ENCODE measurements at regions not wholly inside any gene's neighbourhood (a gene's known extent, or its start where the extent isn't known, plus 50 kb on each side); places are given as distances from the start of the nearest gene placed in this dataset.
"Not testable (repeated sequence)": the region's sequence is repeated elsewhere in the genome, so short reads cannot be mapped to it uniquely, and the experiment has no call there.

- Histone ChIP-seq H2AFZ (ENCODE audit: low read length, unreplicated experiment) (no peak overlapping the region), H3K36me3 (ENCODE audit: insufficient read depth, low read length) (no peaks in the 10 kb centered on the region), H3K27me3 (ENCODE audit: insufficient read depth, low read length) (peaks cover 6% of the 10 kb centered on the region; the same call in 1 of the 2 replicates), H3K79me2 (ENCODE audit: control insufficient read depth, insufficient read depth, low read length, unreplicated experiment) (no peaks in the 10 kb centered on the region), H3K4me1 (ENCODE audit: control insufficient read depth, insufficient read depth, low read length, unreplicated experiment) (peaks cover 2% of the 10 kb centered on the region), H3K4me3 (ENCODE audit: low read depth, low read length) (no peak overlapping the region), H3K27ac (ENCODE audit: low read depth, low read length) (no peak overlapping the region)
Measured at GRCh38 chr1:88484881-88485280, 199.2 kb upstream of the PKN2 start.

- no peak overlapping the region for H3K27ac ChIP-seq (ENCODE audit: low read depth, low read length)
- no peaks in the 10 kb centered on the region for H3K79me2 ChIP-seq (ENCODE audit: control insufficient read depth, insufficient read depth, low read length, unreplicated experiment)
- no peak overlapping the region for H2AFZ ChIP-seq (ENCODE audit: low read length, unreplicated experiment)
- no peaks in the 10 kb centered on the region for H3K27me3 ChIP-seq (ENCODE audit: insufficient read depth, low read length)
- H3K4me1 ChIP-seq (ENCODE audit: control insufficient read depth, insufficient read depth, low read length, unreplicated experiment), result peaks cover 2% of the 10 kb centered on the region
- no peak overlapping the region for H3K4me3 ChIP-seq (ENCODE audit: low read depth, low read length)
- H3K36me3 ChIP-seq (ENCODE audit: insufficient read depth, low read length), result no peaks in the 10 kb centered on the region
Measured at GRCh38 chr1:88488237-88488636, 195.8 kb upstream of the PKN2 start.

GRCh38 chr1:88490676-88491075 is 193.4 kb upstream of the PKN2 start:
- no peak overlapping the region for H2AFZ ChIP-seq (ENCODE audit: low read length, unreplicated experiment)

GRCh38 chr1:88499671-88500070 is 184.4 kb upstream of the PKN2 start:
- Histone ChIP-seq H3K79me2 (ENCODE audit: control insufficient read depth, insufficient read depth, low read length, unreplicated experiment) (no peaks in the 10 kb centered on the region), H3K4me1 (ENCODE audit: control insufficient read depth, insufficient read depth, low read length, unreplicated experiment) (no peaks in the 10 kb centered on the region), H2AFZ (ENCODE audit: low read length, unreplicated experiment) (no peak overlapping the region), H3K27me3 (ENCODE audit: insufficient read depth, low read length) (no peaks in the 10 kb centered on the region), H3K4me3 (ENCODE audit: low read depth, low read length) (no peak overlapping the region), H3K27ac (ENCODE audit: low read depth, low read length) (no peak overlapping the region), H3K36me3 (ENCODE audit: insufficient read depth, low read length) (no peaks in the 10 kb centered on the region)

More at GRCh38 chr1:88490676-88491075, 193.4 kb upstream of the PKN2 start:
- H3K27ac ChIP-seq (ENCODE audit: low read depth, low read length), result no peak overlapping the region
- no peak overlapping the region for H3K4me3 ChIP-seq (ENCODE audit: low read depth, low read length)
- no peaks in the 10 kb centered on the region for H3K27me3 ChIP-seq (ENCODE audit: insufficient read depth, low read length)
- H3K79me2 ChIP-seq (ENCODE audit: control insufficient read depth, insufficient read depth, low read length, unreplicated experiment), result no peaks in the 10 kb centered on the region
- H3K4me1 ChIP-seq (ENCODE audit: control insufficient read depth, insufficient read depth, low read length, unreplicated experiment), result peaks cover 2% of the 10 kb centered on the region
- no peaks in the 10 kb centered on the region for H3K36me3 ChIP-seq (ENCODE audit: insufficient read depth, low read length)

GRCh38 chr1:88502886-88503285 is 181.2 kb upstream of the PKN2 start:
- Histone ChIP-seq H3K27ac (ENCODE audit: low read depth, low read length) (no peak overlapping the region), H3K4me3 (ENCODE audit: low read depth, low read length) (no peak overlapping the region), H3K79me2 (ENCODE audit: control insufficient read depth, insufficient read depth, low read length, unreplicated experiment) (no peaks in the 10 kb centered on the region), H3K4me1 (ENCODE audit: control insufficient read depth, insufficient read depth, low read length, unreplicated experiment) (no peaks in the 10 kb centered on the region), H3K36me3 (ENCODE audit: insufficient read depth, low read length) (no peaks in the 10 kb centered on the region), H2AFZ (ENCODE audit: low read length, unreplicated experiment) (no peak overlapping the region), H3K27me3 (ENCODE audit: insufficient read depth, low read length) (no peaks in the 10 kb centered on the region)

- H3K36me3 ChIP-seq (ENCODE audit: insufficient read depth, low read length), result no peaks in the 10 kb centered on the region
- no peak overlapping the region for H2AFZ ChIP-seq (ENCODE audit: low read length, unreplicated experiment)
- no peak overlapping the region for H3K4me3 ChIP-seq (ENCODE audit: low read depth, low read length)
- no peaks in the 10 kb centered on the region for H3K27me3 ChIP-seq (ENCODE audit: insufficient read depth, low read length)
- no peaks in the 10 kb centered on the region for H3K4me1 ChIP-seq (ENCODE audit: control insufficient read depth, insufficient read depth, low read length, unreplicated experiment)
- no peaks in the 10 kb centered on the region for H3K79me2 ChIP-seq (ENCODE audit: control insufficient read depth, insufficient read depth, low read length, unreplicated experiment)
- H3K27ac ChIP-seq (ENCODE audit: low read depth, low read length), result no peak overlapping the region
Measured at GRCh38 chr1:88503646-88504045, 180.4 kb upstream of the PKN2 start.

GRCh38 chr1:88504601-88505000 is 179.5 kb upstream of the PKN2 start:
- Histone ChIP-seq H3K36me3 (ENCODE audit: insufficient read depth, low read length) (no peaks in the 10 kb centered on the region), H2AFZ (ENCODE audit: low read length, unreplicated experiment) (no peak overlapping the region), H3K27ac (ENCODE audit: low read depth, low read length) (no peak overlapping the region), H3K4me1 (ENCODE audit: control insufficient read depth, insufficient read depth, low read length, unreplicated experiment) (no peaks in the 10 kb centered on the region), H3K79me2 (ENCODE audit: control insufficient read depth, insufficient read depth, low read length, unreplicated experiment) (no peaks in the 10 kb centered on the region), H3K4me3 (ENCODE audit: low read depth, low read length) (no peak overlapping the region), H3K27me3 (ENCODE audit: insufficient read depth, low read length) (no peaks in the 10 kb centered on the region)

- Histone ChIP-seq H3K27ac (ENCODE audit: low read depth, low read length) (no peak overlapping the region), H3K4me3 (ENCODE audit: low read depth, low read length) (no peak overlapping the region), H3K27me3 (ENCODE audit: insufficient read depth, low read length) (peaks cover 9% of the 10 kb centered on the region; the same call in 1 of the 2 replicates), H2AFZ (ENCODE audit: low read length, unreplicated experiment) (no peak overlapping the region), H3K79me2 (ENCODE audit: control insufficient read depth, insufficient read depth, low read length, unreplicated experiment) (no peaks in the 10 kb centered on the region), H3K4me1 (ENCODE audit: control insufficient read depth, insufficient read depth, low read length, unreplicated experiment) (no peaks in the 10 kb centered on the region), H3K36me3 (ENCODE audit: insufficient read depth, low read length) (no peaks in the 10 kb centered on the region)
Measured at GRCh38 chr1:88509379-88509778, 174.7 kb upstream of the PKN2 start.

GRCh38 chr1:88514544-88515060 is 169.5 kb upstream of the PKN2 start:
- Histone ChIP-seq H3K36me3 (ENCODE audit: insufficient read depth, low read length) (no peaks in the 10 kb centered on the region), H3K27ac (ENCODE audit: low read depth, low read length) (no peak overlapping the region), H2AFZ (ENCODE audit: low read length, unreplicated experiment) (no peak overlapping the region), H3K27me3 (ENCODE audit: insufficient read depth, low read length) (peaks cover 25% of the 10 kb centered on the region; the same call in 1 of the 2 replicates), H3K4me1 (ENCODE audit: control insufficient read depth, insufficient read depth, low read length, unreplicated experiment) (no peaks in the 10 kb centered on the region), H3K4me3 (ENCODE audit: low read depth, low read length) (no peak overlapping the region), H3K79me2 (ENCODE audit: control insufficient read depth, insufficient read depth, low read length, unreplicated experiment) (no peaks in the 10 kb centered on the region)

GRCh38 chr1:88517499-88517898 is 166.6 kb upstream of the PKN2 start:
- H3K36me3 ChIP-seq (ENCODE audit: insufficient read depth, low read length); H3K4me1 ChIP-seq (ENCODE audit: control insufficient read depth, insufficient read depth, low read length, unreplicated experiment); H2AFZ ChIP-seq (ENCODE audit: low read length, unreplicated experiment); H3K4me3 ChIP-seq (ENCODE audit: low read depth, low read length); H3K27ac ChIP-seq (ENCODE audit: low read depth, low read length); H3K79me2 ChIP-seq (ENCODE audit: control insufficient read depth, insufficient read depth, low read length, unreplicated experiment): not testable (repeated sequence)
- peaks cover 22% of the 10 kb centered on the region for H3K27me3 ChIP-seq (ENCODE audit: insufficient read depth, low read length)

- no peaks in the 10 kb centered on the region for H3K79me2 ChIP-seq (ENCODE audit: control insufficient read depth, insufficient read depth, low read length, unreplicated experiment)
- H3K27me3 ChIP-seq (ENCODE audit: insufficient read depth, low read length), result peaks cover 24% of the 10 kb centered on the region
- H2AFZ ChIP-seq (ENCODE audit: low read length, unreplicated experiment), result no peak overlapping the region
- no peak overlapping the region for H3K27ac ChIP-seq (ENCODE audit: low read depth, low read length)
- no peaks in the 10 kb centered on the region for H3K36me3 ChIP-seq (ENCODE audit: insufficient read depth, low read length)
- H3K4me1 ChIP-seq (ENCODE audit: control insufficient read depth, insufficient read depth, low read length, unreplicated experiment), result no peaks in the 10 kb centered on the region
- H3K4me3 ChIP-seq (ENCODE audit: low read depth, low read length), result no peak overlapping the region
Measured at GRCh38 chr1:88519156-88519555, 164.9 kb upstream of the PKN2 start.
